ENCODE measurements at regions not wholly inside any gene's neighbourhood (a gene's known extent, or its start where the extent isn't known, plus 50 kb on each side); places are given as distances from the start of the nearest gene placed in this dataset.

GRCh38 chr11:81647374-81647773 lies 1086.3 kb downstream of the FAM181B start:
- DNase-seq (ENCODE audit: low spot score, unreplicated experiment) = no peak
- no peaks in the 10 kb centered on the region for H3K9me3 Mint-ChIP-seq (ENCODE audit: low read depth)
- peaks cover 9% of the 10 kb centered on the region for H3K4me1 Mint-ChIP-seq (ENCODE audit: low read depth)
- H3K36me3 Mint-ChIP-seq (ENCODE audit: insufficient read depth) = no peaks in the 10 kb centered on the region
- no peak overlapping the region for H3K27ac Mint-ChIP-seq
- H3K4me3 Mint-ChIP-seq (ENCODE audit: low read depth) = peak overlapping the region; percentile 56
- peaks cover 31% of the 10 kb centered on the region for H3K27me3 Mint-ChIP-seq
- TF ChIP-seq CTCF (IDR thresholded peaks at IDR 0.05; ENCODE audit: unreplicated experiment) = no peak

- Mint-ChIP-seq H3K4me1 (ENCODE audit: low read depth) (peaks cover 9% of the 10 kb centered on the region), H3K27me3 (peaks cover 20% of the 10 kb centered on the region), H3K4me3 (ENCODE audit: low read depth) (no peak overlapping the region), H3K27ac (no peak overlapping the region), H3K9me3 (ENCODE audit: low read depth) (no peaks in the 10 kb centered on the region), H3K36me3 (ENCODE audit: insufficient read depth) (no peaks in the 10 kb centered on the region)
- TF ChIP-seq CTCF (IDR thresholded peaks at IDR 0.05; ENCODE audit: unreplicated experiment) = peak; percentile 85
- DNase-seq (ENCODE audit: low spot score, unreplicated experiment) = no peak
Observed at GRCh38 chr11:81644239-81644840, 1089.3 kb downstream of the FAM181B start.

GRCh38 chr11:81634483-81634882 lies 1099.2 kb downstream of the FAM181B start:
- no peak overlapping the region for H3K4me3 Mint-ChIP-seq (ENCODE audit: low read depth)
- DNase-seq (ENCODE audit: low spot score, unreplicated experiment) = no peak
- H3K27me3 Mint-ChIP-seq = no peaks in the 10 kb centered on the region
- H3K4me1 Mint-ChIP-seq (ENCODE audit: low read depth) = no peaks in the 10 kb centered on the region
- TF ChIP-seq CTCF (IDR thresholded peaks at IDR 0.05; ENCODE audit: unreplicated experiment) = no peak
- H3K36me3 Mint-ChIP-seq (ENCODE audit: insufficient read depth) = no peaks in the 10 kb centered on the region
- no peak overlapping the region for H3K27ac Mint-ChIP-seq
- H3K9me3 Mint-ChIP-seq (ENCODE audit: low read depth) = peaks cover 3% of the 10 kb centered on the region

GRCh38 chr11:81602508-81602907 lies 1131.2 kb downstream of the FAM181B start:
- Mint-ChIP-seq H3K4me1 (ENCODE audit: low read depth) (peaks cover 2% of the 10 kb centered on the region), H3K4me3 (ENCODE audit: low read depth) (no peak overlapping the region), H3K9me3 (ENCODE audit: low read depth) (no peaks in the 10 kb centered on the region), H3K27ac (no peak overlapping the region), H3K36me3 (ENCODE audit: insufficient read depth) (no peaks in the 10 kb centered on the region), H3K27me3 (no peaks in the 10 kb centered on the region)
- no peak for DNase-seq (ENCODE audit: low spot score, unreplicated experiment)
- no peak for TF ChIP-seq CTCF (IDR thresholded peaks at IDR 0.05; ENCODE audit: unreplicated experiment)

GRCh38 chr11:81596704-81597103 lies 1137.0 kb downstream of the FAM181B start:
- no peak overlapping the region for H3K27ac Mint-ChIP-seq
- no peaks in the 10 kb centered on the region for H3K36me3 Mint-ChIP-seq (ENCODE audit: insufficient read depth)
- no peaks in the 10 kb centered on the region for H3K4me1 Mint-ChIP-seq (ENCODE audit: low read depth)
- H3K4me3 Mint-ChIP-seq (ENCODE audit: low read depth) = no peak overlapping the region
- H3K27me3 Mint-ChIP-seq = no peaks in the 10 kb centered on the region
- DNase-seq (ENCODE audit: low spot score, unreplicated experiment) = no peak
- no peak for TF ChIP-seq CTCF (IDR thresholded peaks at IDR 0.05; ENCODE audit: unreplicated experiment)
- no peaks in the 10 kb centered on the region for H3K9me3 Mint-ChIP-seq (ENCODE audit: low read depth)

Measured in progenitor cell of endocrine pancreas (in vitro differentiated cells).